Cardiac fibroblast (primary cell): ENCODE measurements at regions not wholly inside any gene's neighbourhood (a gene's known extent, or its start where the extent isn't known, plus 50 kb on each side); places are given as distances from the start of the nearest gene placed in this dataset.
"Not testable (repeated sequence)": the region's sequence is repeated elsewhere in the genome, so short reads cannot be mapped to it uniquely, and the experiment has no call there.

ENCODE experiments used
- DNase-seq, 2 donors: peaks; one replicate each; pipeline versions ENCODE4 v3.0.0 to v3.0.0-alpha.2; 2010; ENCODE audit warnings: low read depth in 2 of 2
- H3K4me3 ChIP-seq, 2 donors: replicated peaks in 1 of 2; 1 replicate in 1 of 2; 2 replicates in 1 of 2; pipeline ENCODE4 v1.5.1; 2011; ENCODE audit warnings: low read depth in 2 of 2, low read length in 2 of 2, mild to moderate bottlenecking in 2 of 2, moderate library complexity in 1 of 2
- TF ChIP-seq, protein P1 (sequence below): IDR thresholded peaks from one replicate; pipeline ENCODE4 v1.5.1; 2011; ENCODE audit warnings: low read depth, mild to moderate bottlenecking, low read length, inconsistent platforms

DNA sequence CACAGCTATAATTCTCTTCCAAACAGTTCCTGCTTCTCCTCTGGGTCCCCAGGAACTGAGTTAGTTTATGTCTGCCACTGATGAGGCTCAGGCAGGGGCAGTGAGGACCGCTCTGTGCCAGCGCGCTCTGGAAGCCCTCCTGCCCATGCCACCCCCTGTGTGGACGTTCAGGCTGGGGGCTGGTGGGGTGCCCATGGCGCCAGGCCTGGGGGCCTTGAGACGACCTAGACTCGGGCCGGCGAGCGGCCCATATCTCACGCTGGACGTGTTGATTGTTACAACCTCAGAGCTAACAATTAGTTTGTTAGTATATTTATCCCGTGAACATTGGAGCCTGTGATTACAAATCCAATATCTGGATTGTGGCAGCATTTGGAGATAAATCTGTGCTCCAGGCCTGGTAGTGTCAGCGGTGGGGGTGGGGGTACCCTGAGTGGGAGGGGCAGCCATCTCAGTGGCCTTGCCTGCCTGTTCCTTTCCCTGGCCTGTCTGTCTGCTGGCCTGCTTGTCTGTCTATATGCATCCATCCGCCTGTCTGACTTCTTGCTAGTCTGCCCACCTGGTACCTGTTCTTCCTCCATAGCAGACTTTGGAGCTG lies 256.5 kb upstream of the MVB12B start:
- no peak for DNase-seq
- TF ChIP-seq, protein P1, sequence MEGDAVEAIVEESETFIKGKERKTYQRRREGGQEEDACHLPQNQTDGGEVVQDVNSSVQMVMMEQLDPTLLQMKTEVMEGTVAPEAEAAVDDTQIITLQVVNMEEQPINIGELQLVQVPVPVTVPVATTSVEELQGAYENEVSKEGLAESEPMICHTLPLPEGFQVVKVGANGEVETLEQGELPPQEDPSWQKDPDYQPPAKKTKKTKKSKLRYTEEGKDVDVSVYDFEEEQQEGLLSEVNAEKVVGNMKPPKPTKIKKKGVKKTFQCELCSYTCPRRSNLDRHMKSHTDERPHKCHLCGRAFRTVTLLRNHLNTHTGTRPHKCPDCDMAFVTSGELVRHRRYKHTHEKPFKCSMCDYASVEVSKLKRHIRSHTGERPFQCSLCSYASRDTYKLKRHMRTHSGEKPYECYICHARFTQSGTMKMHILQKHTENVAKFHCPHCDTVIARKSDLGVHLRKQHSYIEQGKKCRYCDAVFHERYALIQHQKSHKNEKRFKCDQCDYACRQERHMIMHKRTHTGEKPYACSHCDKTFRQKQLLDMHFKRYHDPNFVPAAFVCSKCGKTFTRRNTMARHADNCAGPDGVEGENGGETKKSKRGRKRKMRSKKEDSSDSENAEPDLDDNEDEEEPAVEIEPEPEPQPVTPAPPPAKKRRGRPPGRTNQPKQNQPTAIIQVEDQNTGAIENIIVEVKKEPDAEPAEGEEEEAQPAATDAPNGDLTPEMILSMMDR: no peak
- H3K4me3 ChIP-seq: no peak overlapping the region

DNA sequence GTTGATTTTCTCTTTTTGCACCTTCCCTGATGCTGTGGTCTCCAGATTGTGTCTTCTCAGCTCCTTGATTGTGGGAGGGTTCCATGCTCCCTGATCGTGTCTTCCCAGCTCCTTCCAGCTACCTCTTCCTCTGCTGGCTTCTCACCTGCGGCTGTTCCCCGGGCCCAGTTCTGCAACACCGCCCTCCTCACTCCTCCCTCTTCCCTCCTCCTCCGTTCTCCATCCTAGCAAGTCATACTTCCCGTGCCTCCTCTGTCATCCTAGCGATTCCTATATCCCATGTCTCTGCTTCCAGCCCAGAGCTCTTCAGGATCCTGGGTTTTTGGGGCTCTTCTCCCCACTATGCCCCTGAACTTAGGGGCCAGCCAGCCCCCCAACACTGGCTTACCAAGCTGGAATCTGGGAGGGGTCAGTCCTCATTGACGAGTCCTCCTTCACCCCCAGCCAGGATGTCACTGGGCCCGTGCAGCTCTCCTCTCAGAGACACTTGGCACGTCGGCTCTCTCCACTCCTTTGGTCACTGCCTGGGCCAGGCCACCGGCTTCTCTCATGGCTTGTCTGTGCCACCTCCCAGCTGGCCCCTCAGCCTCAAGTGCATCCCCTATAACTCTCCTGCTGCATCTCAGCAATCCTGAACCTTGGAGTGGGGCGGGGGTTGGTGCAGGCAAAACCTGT lies 255.4 kb upstream of the MVB12B start:
- no peak overlapping the region for H3K4me3 ChIP-seq
- TF ChIP-seq, protein P1: no peak
- DNase-seq: no peak

DNA sequence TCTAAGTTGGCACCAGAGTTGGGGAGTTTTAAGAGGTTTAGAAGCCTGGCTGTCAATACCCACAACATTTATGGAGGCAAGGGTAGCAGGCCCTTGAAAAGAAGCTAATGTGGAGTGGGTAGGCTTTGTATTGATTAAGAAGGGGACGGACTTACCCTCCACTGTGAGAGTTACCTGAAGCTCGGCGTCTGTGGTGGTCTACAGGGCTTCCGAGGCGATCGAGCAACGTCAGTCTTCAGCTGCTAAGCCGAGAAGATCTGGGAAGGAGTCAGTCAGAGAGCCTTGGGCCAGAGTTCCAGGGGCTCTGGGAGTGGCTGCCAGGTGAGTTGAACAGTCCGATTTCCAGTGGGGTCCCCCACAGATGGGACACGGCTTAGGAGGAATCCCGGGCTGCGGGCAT lies 249.0 kb upstream of the MVB12B start:
- not testable (repeated sequence) for DNase-seq, H3K4me3 ChIP-seq

DNA sequence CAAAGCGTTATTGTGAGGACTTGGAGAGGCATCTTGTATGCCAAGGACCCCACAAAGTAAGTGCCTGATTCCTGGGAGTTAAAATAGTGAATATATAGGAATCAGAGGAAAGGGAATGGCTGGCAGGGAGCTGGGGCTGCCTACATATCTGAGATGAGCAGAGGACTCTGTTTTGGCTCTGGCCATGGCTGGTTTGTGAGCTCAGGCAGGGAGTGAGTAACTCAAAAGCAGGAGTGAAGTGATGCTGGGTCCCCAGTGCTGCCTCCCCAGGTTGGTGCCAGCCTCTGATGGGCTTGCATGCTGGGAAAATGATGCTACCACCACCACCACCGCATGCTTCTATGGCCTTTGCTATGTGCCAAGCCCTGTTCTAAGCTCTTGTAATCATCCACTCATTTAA lies 246.0 kb upstream of the MVB12B start:
- H3K4me3 ChIP-seq: no peak overlapping the region
- TF ChIP-seq, protein P1: no peak
- DNase-seq: no peak

DNA sequence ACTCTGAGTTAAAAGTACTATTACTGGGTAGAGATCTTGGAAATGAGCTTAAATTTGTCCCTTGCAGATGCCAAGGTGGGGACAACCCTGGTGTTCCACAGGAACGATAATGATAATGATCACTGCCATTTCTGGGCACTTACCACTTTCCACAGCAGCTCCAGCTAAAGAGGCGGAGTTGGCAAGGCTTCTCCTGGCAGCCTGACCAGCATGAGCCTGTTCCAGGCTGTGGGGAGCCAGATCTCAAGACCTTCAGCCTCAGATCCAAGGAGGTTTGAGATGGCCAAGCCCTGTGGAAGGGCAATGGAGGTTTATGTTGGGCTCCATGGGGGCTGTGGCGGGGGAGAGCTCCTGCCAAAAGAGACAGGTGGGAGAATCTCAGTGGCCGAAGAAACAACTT lies 244.9 kb upstream of the MVB12B start:
- TF ChIP-seq, protein P1: no peak
- DNase-seq: no peak
- no peak overlapping the region for H3K4me3 ChIP-seq

DNA sequence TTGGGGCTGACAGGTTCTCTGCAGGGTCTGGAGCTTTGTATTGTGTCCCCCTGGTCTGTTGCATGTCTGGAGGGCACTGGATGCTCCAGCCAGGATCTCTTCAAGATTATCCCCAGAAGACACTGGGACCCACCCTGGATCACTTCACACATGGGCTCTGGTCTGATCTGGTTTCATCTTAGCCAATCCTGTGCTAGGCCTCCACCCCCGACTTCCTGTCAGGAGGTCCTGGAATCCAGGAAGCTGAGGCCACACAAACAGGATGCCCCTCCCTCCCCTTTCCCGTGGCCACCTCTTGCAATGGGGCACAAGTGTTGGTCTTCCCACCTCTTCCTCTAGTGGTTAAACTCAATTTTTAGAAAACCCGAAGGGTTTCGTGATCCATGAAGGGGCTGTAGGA lies 242.6 kb upstream of the MVB12B start:
- no peak for DNase-seq
- no peak overlapping the region for H3K4me3 ChIP-seq
- TF ChIP-seq, protein P1: no peak

DNA sequence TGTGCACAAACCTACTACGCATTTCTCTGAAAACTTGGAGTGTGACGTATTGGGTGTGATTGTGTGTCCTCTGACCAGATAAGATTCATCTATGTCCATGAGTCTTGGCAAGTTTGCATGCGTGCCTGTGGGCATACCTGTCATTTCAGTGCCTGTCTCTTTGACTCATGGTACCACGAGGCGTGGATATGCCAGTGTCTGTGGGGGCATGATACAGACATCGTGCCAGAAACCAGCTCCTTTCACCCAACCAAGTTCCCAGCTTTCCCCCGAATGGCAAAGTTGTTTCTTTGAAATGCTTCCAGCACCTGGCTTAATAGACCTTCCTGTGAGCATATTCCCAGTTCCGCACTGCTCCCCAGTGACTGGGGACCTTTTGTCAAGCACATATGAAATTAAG lies 241.9 kb upstream of the MVB12B start:
- no peak for DNase-seq
- no peak overlapping the region for H3K4me3 ChIP-seq
- TF ChIP-seq, protein P1: no peak
